ENCODE measurements at regions not wholly inside any gene's neighbourhood (a gene's known extent, or its start where the extent isn't known, plus 50 kb on each side); places are given as distances from the start of the nearest gene placed in this dataset.

DNA sequence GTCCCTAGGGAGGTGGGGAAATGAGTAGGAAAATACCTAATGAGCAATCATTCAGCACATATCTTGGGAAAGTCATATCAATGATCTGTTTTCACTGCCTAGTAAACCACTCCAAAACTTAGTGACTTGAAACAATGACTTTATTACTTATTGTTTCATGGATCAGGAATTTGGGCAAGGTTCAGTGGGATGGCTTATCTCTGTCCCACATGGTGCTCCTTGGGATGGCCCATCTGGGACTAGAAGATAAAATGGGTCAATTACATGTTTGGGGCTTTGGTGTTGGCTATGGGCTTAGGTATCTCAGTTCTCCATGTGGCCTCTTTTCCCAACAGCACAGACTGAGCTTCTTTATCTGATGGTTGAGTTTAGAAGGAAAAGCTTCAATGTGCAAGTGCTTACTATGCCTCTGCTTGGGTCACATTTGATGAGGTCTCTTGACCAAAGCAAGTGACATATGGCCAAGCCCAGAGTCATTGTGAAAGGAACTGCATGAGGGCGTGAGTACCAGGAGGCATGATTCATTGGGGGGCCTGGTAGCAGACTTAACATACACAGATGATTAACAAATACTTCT is 218.1 kb upstream of the TNP1 start:
- Mint-ChIP-seq H3K9me3 (no peaks in the 10 kb centered on the region), H3K36me3 (no peaks in the 10 kb centered on the region), H3K27me3 (peaks cover 3% of the 10 kb centered on the region), H3K4me1 (ENCODE audit: low read depth) (no peaks in the 10 kb centered on the region), H3K27ac (no peak overlapping the region), H3K4me3 (no peak overlapping the region)
- ChIA-PET CTCF (interaction anchor here (0.9 kb wide), 1 partner anchor 27 kb away, joined by 3 read pairs; no protein-coding TSS in a partner anchor), POLR2A (interaction anchor here (1.0 kb wide), 1 partner anchor 12 kb away, joined by 3 read pairs; no protein-coding TSS in a partner anchor)
- intact Hi-C loops (cut with micrococcal nuclease), result no loop called here
- peak; percentile 14 for DNase-seq

DNA sequence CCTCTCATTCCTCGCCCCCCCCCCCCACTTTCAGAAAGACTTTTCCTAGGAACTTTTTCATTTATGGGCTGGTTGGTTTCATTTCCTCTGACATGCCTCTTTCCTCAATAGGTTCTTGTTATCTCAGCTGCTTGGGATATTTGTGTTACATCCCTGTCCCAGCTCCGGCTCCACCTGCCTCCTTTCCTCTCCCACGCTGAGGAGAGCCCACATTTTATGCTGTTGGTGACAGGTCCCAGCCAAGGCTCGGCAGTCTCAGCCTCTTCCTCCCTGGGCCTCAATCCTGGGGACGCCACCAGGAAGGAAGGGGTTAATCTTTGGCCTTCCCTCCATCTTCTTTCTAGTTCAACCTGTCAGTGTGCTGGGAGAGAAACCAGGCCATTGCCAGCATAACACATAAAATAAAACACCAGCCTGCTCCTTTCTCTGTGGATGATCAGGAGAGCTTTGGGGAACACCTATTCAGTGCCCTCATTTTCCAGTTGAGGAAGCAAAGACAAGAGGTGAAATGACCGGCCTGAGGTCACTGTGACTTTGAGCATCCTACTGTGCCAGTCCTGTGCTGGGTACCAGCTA is 216.9 kb upstream of the TNP1 start:
- peaks cover 3% of the 10 kb centered on the region for H3K27me3 Mint-ChIP-seq
- H3K4me3 Mint-ChIP-seq, result no peak overlapping the region
- no peaks in the 10 kb centered on the region for H3K9me3 Mint-ChIP-seq
- intact Hi-C loops (cut with micrococcal nuclease), result no loop called here
- H3K36me3 Mint-ChIP-seq, result no peaks in the 10 kb centered on the region
- POLR2A ChIA-PET, result interaction anchor here (1.0 kb wide), 1 partner anchor 11 kb away, joined by 3 read pairs; no protein-coding TSS in a partner anchor
- CTCF ChIA-PET, result no interaction called here
- H3K4me1 Mint-ChIP-seq (ENCODE audit: low read depth), result no peaks in the 10 kb centered on the region
- no peak for DNase-seq
- H3K27ac Mint-ChIP-seq, result no peak overlapping the region

DNA sequence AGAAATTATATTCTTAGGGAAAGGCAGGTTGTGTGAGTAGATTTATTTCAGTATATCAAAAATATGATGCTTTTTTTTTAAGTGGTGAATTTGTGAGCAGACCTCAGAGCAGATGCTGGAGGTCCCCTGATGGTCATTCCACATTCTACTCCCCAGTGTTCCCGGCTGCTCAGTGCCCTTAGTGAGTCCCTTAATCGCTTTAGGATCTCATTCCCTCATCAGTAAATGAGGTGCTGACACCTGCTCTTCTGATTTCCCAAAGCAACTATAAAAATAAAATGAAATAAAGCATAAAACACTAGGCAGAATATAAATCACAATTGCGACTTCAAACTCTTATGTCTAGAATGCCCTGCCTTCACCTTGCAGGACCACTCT is 216.2 kb upstream of the TNP1 start:
- Mint-ChIP-seq H3K36me3 (no peaks in the 10 kb centered on the region), H3K4me3 (no peak overlapping the region), H3K27me3 (no peaks in the 10 kb centered on the region), H3K4me1 (ENCODE audit: low read depth) (no peaks in the 10 kb centered on the region), H3K27ac (no peak overlapping the region), H3K9me3 (no peaks in the 10 kb centered on the region)
- intact Hi-C loops (cut with micrococcal nuclease), result no loop called here
- ChIA-PET CTCF (no interaction called here), POLR2A (no interaction called here)
- DNase-seq, result no peak

GRCh38 chr2:217075268-217076057 is 215.6 kb upstream of the TNP1 start:
- Mint-ChIP-seq H3K27me3 (no peaks in the 10 kb centered on the region), H3K4me3 (no peak overlapping the region), H3K9me3 (no peaks in the 10 kb centered on the region), H3K27ac (no peak overlapping the region), H3K4me1 (ENCODE audit: low read depth) (no peaks in the 10 kb centered on the region), H3K36me3 (no peaks in the 10 kb centered on the region)
- intact Hi-C loops (cut with micrococcal nuclease), result no loop called here
- ChIA-PET POLR2A (no interaction called here), CTCF (no interaction called here)
- DNase-seq, result no peak

DNA sequence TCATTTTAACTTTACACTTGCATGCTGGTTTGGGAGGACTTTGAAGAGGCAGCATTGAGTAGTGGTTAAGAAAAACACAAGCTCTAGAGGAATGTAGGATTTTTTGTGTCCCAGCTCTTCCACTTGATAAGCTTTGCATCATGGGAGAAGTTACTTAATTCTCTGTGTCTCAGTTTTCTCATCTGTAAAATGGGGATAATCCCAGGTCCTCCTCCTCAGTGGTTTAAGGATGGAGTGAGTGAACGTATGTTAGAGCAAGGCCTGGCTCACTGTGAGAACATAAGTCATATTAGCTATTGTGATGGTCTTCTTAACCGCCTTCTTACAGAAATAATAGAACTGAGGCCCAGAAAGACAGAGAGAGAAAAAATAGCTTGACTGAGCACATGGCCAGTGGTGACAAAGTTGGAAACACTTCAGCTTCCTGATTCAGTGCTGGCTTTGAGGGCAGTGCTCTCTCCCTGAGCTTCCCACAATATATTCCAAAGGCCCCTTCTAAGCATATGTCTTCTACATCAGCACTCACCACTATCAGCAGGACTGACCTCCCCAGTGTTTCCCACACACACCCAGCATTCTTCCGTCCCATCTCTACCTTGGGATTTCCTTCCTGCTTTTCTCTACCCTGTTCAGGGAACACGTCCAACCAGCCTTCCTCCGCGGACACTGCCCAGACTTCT is 214.9 kb upstream of the TNP1 start:
- intact Hi-C loops (cut with micrococcal nuclease), result no loop called here
- no peak for DNase-seq
- H3K27ac Mint-ChIP-seq, result no peak overlapping the region
- no peaks in the 10 kb centered on the region for H3K36me3 Mint-ChIP-seq
- no peaks in the 10 kb centered on the region for H3K9me3 Mint-ChIP-seq
- H3K27me3 Mint-ChIP-seq, result no peaks in the 10 kb centered on the region
- no peak overlapping the region for H3K4me3 Mint-ChIP-seq
- POLR2A ChIA-PET, result no interaction called here
- H3K4me1 Mint-ChIP-seq (ENCODE audit: low read depth), result no peaks in the 10 kb centered on the region
- CTCF ChIA-PET, result no interaction called here

DNA sequence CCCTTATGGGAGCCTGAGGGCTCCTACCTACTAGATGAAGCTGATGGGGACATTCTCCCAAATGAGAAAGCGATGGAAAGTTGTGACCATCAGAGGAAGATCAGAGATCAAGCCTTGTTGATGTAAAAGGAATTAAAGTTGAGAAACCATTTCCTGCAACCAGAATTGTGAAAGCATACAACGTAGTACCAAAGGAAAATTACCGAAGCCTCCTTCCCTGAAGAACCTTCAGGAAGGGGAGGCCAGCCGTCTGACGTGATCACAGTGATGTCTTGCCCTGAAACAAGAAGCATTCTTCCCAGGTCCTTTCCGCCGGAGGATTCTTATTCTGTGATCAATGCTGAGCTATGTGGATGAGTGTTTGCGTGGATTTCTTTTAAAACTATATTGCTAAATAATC is 211.6 kb upstream of the TNP1 start:
- H3K36me3 Mint-ChIP-seq, result no peaks in the 10 kb centered on the region
- no peaks in the 10 kb centered on the region for H3K9me3 Mint-ChIP-seq
- H3K4me1 Mint-ChIP-seq (ENCODE audit: low read depth), result no peaks in the 10 kb centered on the region
- peaks cover 7% of the 10 kb centered on the region for H3K27me3 Mint-ChIP-seq
- intact Hi-C loops (cut with micrococcal nuclease), result no loop called here
- H3K4me3 Mint-ChIP-seq, result no peak overlapping the region
- H3K27ac Mint-ChIP-seq, result no peak overlapping the region
- ChIA-PET POLR2A (no interaction called here), CTCF (no interaction called here)
- no peak for DNase-seq

DNA sequence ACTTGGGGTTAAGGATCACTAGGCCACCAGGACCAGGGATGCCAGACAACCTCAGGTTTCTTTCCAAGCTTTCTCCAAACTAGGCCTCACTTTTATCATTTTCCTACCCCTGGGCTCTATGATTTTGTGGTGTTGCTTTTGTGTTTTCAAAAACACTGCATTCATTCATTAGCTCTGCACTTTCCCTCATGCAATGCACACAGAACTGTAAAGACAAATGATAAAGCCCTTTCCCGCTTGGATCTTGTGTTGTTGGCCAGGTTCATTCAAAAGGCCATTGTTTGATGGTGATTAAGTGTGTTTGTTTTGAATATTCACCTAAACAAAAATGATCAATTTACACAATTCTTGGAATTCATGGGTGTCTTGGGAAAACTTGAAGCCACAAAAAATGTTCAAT is 210.7 kb upstream of the TNP1 start:
- no peak overlapping the region for H3K27ac Mint-ChIP-seq
- no peaks in the 10 kb centered on the region for H3K4me1 Mint-ChIP-seq (ENCODE audit: low read depth)
- no peaks in the 10 kb centered on the region for H3K9me3 Mint-ChIP-seq
- POLR2A ChIA-PET, result no interaction called here
- no peak overlapping the region for H3K4me3 Mint-ChIP-seq
- H3K36me3 Mint-ChIP-seq, result no peaks in the 10 kb centered on the region
- CTCF ChIA-PET, result no interaction called here
- intact Hi-C loops (cut with micrococcal nuclease), result no loop called here
- peaks cover 8% of the 10 kb centered on the region for H3K27me3 Mint-ChIP-seq
- DNase-seq, result no peak

DNA sequence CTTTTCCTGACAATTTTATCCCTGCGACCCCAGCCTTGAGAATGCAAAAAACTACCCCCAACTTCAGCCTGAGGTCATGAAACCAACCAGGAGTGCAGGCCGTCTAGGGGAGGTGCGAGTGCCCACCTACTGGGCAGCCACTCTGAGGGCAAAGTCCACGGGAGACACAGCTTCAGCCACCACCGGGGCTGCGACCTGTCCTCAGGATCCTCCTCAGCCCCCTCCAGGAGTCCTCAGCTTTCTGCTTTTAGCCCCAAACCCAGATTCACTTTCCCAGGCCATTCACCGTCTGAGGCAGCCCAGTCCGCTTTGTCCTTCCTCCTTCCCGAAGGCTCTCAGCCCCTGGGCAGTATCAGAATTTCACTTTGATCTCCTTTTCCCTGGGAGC is 210.2 kb upstream of the TNP1 start:
- intact Hi-C loops (cut with micrococcal nuclease), result no loop called here
- DNase-seq, result no peak
- ChIA-PET POLR2A (no interaction called here), CTCF (no interaction called here)
- Mint-ChIP-seq H3K27ac (no peak overlapping the region), H3K4me3 (no peak overlapping the region), H3K9me3 (no peaks in the 10 kb centered on the region), H3K27me3 (peaks cover 8% of the 10 kb centered on the region), H3K4me1 (ENCODE audit: low read depth) (no peaks in the 10 kb centered on the region), H3K36me3 (no peaks in the 10 kb centered on the region)

- H3K4me3 Mint-ChIP-seq, result no peak overlapping the region
- intact Hi-C loops (cut with micrococcal nuclease), result no loop called here
- H3K27me3 Mint-ChIP-seq, result peaks cover 8% of the 10 kb centered on the region
- DNase-seq, result no peak
- H3K36me3 Mint-ChIP-seq, result no peaks in the 10 kb centered on the region
- H3K9me3 Mint-ChIP-seq, result no peaks in the 10 kb centered on the region
- H3K4me1 Mint-ChIP-seq (ENCODE audit: low read depth), result no peaks in the 10 kb centered on the region
- ChIA-PET POLR2A (no interaction called here), CTCF (no interaction called here)
- H3K27ac Mint-ChIP-seq, result no peak overlapping the region
Measured at GRCh38 chr2:217069263-217070042, 209.6 kb upstream of the TNP1 start.

- intact Hi-C loops (cut with micrococcal nuclease), result no loop called here
- peaks cover 8% of the 10 kb centered on the region for H3K27me3 Mint-ChIP-seq
- H3K4me1 Mint-ChIP-seq (ENCODE audit: low read depth), result no peaks in the 10 kb centered on the region
- no peaks in the 10 kb centered on the region for H3K9me3 Mint-ChIP-seq
- ChIA-PET CTCF (no interaction called here), POLR2A (no interaction called here)
- H3K27ac Mint-ChIP-seq, result no peak overlapping the region
- H3K4me3 Mint-ChIP-seq, result no peak overlapping the region
- no peak for DNase-seq
- no peaks in the 10 kb centered on the region for H3K36me3 Mint-ChIP-seq
Measured at GRCh38 chr2:217068677-217069250, 208.9 kb upstream of the TNP1 start.

- ChIA-PET POLR2A (no interaction called here), CTCF (no interaction called here)
- Mint-ChIP-seq H3K36me3 (no peaks in the 10 kb centered on the region), H3K27me3 (peaks cover 8% of the 10 kb centered on the region), H3K4me1 (ENCODE audit: low read depth) (no peaks in the 10 kb centered on the region), H3K27ac (no peak overlapping the region), H3K9me3 (no peaks in the 10 kb centered on the region), H3K4me3 (no peak overlapping the region)
- no peak for DNase-seq
- intact Hi-C loops (cut with micrococcal nuclease), result no loop called here
Measured at GRCh38 chr2:217067787-217068186, 207.9 kb upstream of the TNP1 start.

Measured in activated CD4-positive, alpha-beta memory T cell treated with anti-CD3 and anti-CD28 coated beads for 36 hours (primary cell).